GM21367 (cell line): ENCODE measurements at regions not wholly inside any gene's neighbourhood (a gene's known extent, or its start where the extent isn't known, plus 50 kb on each side); places are given as distances from the start of the nearest gene placed in this dataset.

Experiments
- ATAC-seq: cut with Tn5 transposase; IDR thresholded peaks from one replicate; pipeline ENCODE4 v1.9.1; 2021; ENCODE audit not compliant: unreplicated experiment

DNA sequence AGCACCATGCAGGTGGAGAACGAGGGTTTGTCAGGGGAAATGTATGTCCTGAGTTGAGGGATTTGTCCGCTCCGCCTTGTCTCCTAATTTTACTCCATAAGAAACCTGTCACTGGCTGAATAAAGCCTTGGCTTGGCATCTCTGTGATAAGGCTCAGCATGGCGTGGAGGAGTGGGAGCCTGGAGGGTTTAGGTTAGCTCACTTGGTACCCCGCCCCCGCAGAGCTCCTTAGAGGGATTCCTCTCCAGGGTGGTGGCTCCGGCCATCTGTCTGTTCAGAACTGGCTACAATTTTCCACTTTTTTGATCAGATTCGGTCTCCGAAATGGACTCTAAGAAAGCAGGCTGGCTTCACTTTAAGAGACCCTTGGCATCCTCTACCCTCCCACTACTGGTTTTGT, 192.2 kb upstream of the SYNDIG1 start:
- no peak for ATAC-seq

DNA sequence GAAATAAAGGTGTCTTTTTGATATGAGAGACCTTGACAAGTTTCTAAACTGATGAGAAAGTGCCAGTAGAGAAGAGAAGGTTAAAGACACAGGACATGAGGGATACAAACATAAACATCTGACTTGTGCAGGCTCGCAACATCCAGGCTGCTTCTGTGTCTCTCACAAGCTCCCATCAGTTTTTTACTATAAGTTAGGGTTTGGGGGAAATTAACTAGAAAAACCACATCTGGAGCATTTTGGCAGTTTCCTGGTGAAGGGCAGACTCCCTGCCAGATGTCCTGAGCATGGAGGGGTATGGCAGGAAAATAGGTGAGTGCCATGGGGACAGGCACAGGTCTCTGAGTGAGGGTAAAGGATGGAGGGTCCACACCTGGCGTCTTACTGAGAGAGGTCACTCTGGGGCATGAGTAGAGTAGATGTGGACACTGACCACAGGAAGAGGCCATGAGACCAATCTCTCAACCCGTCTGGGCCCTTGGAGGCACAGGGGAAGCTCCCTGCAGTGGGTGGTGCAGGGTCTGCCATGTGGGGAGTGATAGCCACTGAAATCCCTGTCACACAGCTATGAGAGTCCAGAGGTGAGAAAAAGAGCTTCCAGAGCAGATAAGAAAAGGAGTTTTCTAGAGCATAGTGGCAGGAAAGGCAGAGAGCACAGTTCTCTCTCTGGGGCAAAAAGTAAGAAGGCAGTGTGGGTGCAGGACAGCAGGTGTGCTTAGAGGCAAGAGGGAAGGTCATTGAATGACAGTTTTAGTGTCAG, 193.3 kb upstream of the SYNDIG1 start:
- no peak for ATAC-seq

DNA sequence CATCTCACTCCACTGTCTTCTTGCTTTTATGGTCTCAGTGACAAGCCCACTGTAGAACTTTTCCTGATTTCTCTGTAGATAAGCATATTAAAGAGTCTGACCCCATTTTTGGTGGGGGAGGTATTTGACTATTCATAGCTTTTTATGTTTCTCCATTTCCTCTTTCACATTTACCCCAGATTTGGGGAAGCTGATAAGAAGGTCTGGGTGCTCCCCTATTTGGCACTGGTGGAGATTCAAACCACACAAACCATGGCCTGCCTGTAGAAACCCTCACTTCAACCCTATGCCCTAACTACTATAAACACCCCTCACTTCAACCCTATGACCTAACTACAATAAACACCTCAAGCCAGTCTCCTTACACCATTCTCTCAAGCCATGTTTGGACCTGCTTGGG, 196.2 kb upstream of the SYNDIG1 start:
- ATAC-seq, result no peak

DNA sequence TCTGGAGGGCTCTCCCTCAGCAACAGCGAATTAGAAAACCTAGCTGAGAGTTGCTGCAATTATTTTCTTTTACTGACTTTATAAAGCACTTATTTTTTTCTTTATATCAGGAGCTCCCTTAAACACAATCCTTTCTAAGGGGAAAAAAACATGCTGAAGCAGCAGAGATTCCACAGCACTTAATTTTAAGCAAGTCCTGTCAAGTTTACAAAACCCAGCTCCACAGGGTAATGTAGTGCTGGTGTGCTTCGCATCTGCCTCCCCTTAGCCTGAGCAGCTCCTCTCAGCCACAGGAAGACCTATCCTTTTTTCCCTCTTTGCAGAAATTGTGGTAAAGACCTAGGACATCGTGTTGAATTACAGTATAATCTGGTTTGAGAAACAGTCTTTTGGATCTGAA, 208.1 kb upstream of the SYNDIG1 start:
- ATAC-seq, result no peak

DNA sequence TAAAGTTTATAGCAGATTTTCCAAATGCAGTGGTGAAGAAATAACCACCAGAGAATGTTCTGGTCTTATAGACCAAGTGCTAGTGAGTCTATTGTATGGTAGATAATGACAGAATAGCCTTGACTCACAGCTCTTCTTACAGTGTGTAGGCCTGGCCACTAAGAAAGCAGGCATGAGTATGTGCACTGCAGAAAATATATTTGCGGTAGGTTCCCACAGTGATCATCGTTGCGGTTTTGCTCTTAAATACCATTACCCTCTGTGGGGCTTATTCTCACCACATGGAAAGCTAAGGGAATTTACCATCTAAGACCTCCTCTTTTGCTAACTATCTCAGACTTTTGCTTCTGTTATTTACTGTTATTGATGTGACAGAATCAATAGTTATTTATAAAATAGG, 212.3 kb upstream of the SYNDIG1 start:
- no peak for ATAC-seq

DNA sequence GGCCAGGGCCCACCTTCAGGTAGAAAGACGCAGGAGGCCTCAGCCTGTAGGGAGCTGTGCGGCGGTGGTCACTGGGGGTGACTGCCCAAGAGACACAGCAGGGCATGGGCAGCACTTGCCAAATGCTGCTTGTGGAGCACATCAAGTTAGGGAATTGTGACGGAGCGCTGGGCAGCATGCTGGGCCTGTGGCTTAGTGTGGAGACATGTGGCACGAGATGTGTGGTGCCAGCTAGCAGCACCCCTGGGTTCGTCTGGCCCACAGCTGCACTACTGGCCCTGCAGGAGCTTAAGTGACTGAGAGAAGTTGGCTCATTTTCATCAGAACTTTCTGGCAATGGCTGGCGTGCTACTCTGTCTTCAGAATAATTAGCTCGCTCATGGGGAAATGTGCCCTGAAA, 213.1 kb upstream of the SYNDIG1 start:
- ATAC-seq, result no peak

DNA sequence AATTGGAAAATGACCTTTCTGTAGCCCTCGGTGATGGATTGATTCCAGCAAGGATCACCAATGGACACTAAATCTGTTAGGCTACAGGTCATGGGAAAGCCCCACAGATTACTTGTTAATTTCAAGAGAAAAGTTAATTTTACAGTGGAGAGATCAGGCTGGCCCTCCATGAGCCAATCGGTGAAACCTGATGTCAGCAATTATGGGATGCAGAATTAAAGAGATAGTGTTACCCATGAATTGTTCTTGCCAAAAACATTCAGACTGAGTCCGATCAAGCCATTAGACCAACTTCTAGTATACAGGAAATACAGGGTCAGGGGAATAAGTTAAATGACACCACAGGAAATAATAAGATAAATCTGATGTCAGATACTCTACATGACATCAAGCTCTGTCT, 214.9 kb upstream of the SYNDIG1 start:
- ATAC-seq, result no peak

- ATAC-seq, result no peak
These were observed 216.1 kb upstream of the SYNDIG1 start for GRCh38 chr20:24253321-24253720.

GRCh38 chr20:24245094-24245493, 224.3 kb upstream of the SYNDIG1 start:
- no peak for ATAC-seq

GRCh38 chr20:24242763-24243162, 226.7 kb upstream of the SYNDIG1 start:
- ATAC-seq, result no peak

GRCh38 chr20:24241466-24241865, 228.0 kb upstream of the SYNDIG1 start:
- ATAC-seq, result no peak

GRCh38 chr20:24236963-24237362, 232.5 kb upstream of the SYNDIG1 start:
- no peak for ATAC-seq

DNA sequence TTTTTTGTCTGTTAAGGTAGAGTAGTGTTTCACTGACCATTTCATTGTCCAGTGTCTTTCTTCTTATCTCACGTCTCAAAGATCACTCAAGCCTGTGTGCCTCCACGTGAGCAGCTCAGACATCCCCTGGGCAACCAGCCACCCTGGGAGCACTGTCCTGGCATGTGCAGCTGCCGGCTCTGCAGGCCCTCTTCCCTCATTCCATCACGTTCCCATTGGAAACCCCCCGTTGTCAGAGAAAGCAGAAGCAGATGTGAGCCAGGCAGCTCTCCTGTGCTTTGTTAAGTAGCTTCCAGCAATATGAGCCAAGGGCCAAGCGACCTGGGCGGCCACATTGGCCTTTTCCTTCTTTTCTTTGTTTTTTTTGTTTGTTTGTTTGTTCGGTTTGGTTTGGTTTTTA, 233.2 kb upstream of the SYNDIG1 start:
- no peak for ATAC-seq

- no peak for ATAC-seq
These were observed 233.9 kb upstream of the SYNDIG1 start for GRCh38 chr20:24235296-24236175.

- no peak for ATAC-seq
These were observed 239.0 kb upstream of the GGTLC1 start for GRCh38 chr20:24227600-24227999.

- no peak for ATAC-seq
These were observed 223.9 kb upstream of the GGTLC1 start for GRCh38 chr20:24212494-24212893.

DNA sequence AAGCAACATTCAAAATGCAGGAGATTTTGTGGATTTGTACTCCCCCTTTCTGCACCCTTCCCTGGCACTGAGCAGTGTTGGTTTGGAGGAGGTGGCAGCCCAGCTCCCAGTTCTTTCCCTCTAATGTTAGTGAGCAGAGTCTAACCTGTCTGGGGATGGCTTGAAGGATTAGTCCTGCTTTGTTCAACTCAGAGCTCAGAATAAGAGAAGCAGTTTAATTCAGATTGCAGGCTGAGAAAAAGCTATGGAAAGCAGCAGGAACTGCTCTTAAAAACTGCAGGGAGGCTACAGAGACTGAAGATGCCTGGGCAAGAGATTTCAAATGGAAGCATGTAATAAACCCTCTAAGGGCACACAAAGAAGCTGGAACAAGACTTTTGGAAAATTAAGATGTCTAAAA, 223.4 kb upstream of the GGTLC1 start:
- ATAC-seq, result no peak

GRCh38 chr20:24210356-24210755, 221.8 kb upstream of the GGTLC1 start:
- ATAC-seq, result no peak

- ATAC-seq, result no peak
These were observed 220.1 kb upstream of the GGTLC1 start for GRCh38 chr20:24208652-24209051.

DNA sequence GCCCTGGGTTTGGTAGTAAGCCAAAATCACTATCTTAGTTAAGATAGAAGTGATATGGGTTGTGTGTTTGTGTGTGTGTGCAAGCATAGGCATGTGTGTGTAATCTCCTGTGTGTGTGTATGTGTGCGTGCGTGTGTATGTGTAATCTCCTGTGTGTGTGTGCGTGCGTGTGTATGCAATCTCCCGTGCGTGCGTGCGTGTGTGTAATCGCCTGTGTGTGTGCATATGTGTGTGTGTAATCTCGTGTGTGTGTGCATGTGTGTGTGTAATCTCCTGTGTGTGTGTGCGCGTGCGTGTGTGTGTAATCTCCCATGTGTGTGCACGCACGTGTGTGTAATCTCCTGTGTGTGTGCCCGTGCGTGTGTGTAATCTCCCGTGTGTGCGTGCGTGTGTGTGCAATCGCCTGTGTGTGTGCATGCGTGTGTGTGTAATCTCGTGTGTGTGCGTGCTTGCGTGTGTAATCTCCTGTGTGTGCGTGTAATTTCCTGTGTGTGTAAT, 219.3 kb upstream of the GGTLC1 start:
- ATAC-seq, result no peak

- no peak for ATAC-seq
These were observed 218.4 kb upstream of the GGTLC1 start for GRCh38 chr20:24206995-24207394.

DNA sequence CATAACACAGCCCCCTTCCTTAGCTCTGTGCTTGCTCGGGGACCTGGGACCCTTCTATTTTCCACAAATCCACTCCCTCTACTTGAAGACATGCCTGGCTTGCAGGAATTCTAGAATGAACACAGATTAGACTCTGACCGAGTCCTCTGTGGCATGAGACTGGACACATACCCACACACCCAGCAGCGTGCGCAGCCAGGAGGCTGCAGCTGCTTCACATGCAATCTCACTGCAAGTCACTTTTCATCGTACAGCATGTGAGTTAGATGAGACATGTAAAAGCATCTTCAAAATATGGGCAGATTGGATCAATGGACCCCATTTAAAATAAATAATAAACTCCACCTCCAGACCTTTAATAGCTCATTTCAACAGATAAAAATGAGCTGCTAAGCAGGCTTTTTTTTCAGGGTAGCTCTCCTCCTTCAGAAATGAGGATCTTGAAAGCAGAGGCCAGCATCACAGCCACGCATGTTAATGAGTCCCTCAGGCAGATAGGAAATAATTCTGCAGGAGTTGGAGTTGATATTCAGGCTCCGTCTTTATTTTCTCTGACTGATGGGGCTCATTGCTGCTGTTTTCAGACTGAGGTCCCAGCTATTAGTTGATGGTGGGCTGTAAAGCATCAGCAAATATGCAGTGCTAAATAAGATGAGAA, 215.1 kb upstream of the GGTLC1 start:
- ATAC-seq, result no peak
